ENCODE measurements at regions not wholly inside any gene's neighbourhood (a gene's known extent, or its start where the extent isn't known, plus 50 kb on each side); places are given as distances from the start of the nearest gene placed in this dataset.

DNA sequence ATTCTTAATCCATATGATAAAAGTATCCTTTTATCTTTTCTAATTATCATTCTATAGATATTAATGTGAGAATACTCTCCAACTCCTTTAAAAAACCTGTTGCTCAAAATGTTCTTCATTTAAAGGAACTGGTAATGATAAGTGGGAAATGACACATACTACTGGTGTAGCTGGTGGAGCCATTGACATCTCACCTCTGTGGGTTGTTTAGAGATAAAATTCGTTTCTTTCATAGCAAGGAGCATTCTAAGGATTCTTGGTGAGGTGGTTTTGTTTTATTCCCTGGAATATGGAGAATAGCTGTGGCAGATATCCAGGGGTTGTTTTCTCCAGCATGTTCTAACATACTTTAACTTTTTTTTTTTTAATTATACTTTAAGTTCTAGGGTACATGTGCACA, 299.8 kb upstream of the THBS1 start:
- in situ Hi-C loops (cut with HindIII; ENCODE audit: low sequenced_read_pairs) = no loop called here

DNA sequence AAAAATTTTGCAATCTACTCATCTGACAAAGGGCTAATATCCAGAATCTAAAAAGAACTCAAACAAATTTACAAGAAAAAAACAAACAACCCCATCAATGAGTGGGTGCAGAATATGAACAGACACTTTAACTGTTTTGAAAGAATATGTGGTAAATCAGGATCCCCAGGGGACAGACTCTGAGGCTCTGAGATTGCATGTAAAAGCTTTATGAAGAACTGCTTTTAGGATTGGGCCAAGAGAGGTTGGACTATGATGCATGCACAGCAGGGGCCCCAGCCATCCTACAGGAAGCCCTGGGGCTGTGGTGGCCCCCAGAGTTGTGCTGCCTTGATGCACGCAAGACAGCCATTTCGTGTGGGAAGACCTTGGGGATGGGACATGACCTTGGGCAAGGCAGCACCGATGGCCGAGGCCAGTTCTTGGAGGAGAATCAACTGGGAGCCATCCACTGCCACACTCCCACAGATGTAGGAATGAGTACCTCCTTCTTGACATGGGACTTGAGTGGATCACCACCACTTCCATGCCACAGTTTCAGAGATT, 298.1 kb upstream of the THBS1 start:
- in situ Hi-C loops (cut with HindIII; ENCODE audit: low sequenced_read_pairs) = no loop called here

DNA sequence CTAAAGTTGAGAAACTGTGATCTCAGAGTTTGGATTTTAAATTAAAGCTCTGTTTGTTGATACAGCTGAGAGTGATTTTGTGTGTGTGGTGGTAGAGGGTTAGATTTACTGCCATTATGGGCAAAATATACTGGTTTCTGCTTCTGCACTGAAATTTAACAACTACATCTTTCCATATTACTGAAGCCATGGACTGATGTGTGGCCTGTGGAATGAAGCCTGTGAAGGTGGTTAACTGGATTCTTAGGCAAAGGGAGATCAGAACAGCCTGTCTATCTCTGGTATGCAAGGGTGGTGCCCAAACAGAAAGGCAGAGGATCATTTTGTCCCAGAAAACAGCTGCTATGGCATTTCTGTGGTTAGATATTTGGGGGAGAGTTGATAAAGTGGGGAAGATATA, 297.3 kb upstream of the THBS1 start:
- in situ Hi-C loops (cut with HindIII; ENCODE audit: low sequenced_read_pairs) = no loop called here

DNA sequence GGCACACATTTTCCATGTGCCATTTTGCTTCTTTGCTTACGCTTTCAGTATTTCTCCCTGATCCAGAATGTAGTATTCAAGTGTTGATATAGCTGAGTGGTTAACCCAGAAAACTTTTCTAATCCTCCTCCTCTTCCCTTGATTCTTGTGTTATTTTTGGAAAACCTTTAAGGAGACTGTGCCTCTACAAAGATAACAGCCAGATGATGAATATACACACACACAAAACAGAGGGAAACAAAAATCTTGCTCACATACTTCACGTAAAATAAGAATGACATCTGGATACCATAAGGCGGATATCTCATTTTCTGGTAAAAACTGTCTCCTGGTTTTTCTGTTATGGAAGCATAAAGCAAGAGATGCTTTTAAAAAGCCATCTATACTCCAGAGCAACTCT, 295.8 kb upstream of the THBS1 start:
- in situ Hi-C loops (cut with HindIII; ENCODE audit: low sequenced_read_pairs) = no loop called here

DNA sequence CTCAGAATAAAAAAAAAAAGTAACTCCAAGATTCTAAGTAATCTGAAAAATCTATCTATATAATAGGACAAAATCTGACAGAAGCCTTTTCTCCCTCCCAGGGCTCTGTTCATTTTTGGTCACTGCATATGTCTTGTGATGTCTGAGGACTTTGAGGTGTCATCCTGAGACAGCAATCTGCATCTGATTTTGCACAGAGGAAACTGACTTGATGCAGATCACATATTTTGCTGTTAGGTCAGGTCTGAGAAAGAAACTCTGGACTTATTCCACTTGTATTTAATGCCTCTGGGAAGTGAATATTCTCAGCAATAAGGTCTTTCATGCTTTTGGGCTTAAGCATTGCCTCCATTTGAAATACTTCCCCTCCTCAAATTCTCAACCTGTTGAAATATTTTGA, 295.2 kb upstream of the THBS1 start:
- in situ Hi-C loops (cut with HindIII; ENCODE audit: low sequenced_read_pairs) = no loop called here

DNA sequence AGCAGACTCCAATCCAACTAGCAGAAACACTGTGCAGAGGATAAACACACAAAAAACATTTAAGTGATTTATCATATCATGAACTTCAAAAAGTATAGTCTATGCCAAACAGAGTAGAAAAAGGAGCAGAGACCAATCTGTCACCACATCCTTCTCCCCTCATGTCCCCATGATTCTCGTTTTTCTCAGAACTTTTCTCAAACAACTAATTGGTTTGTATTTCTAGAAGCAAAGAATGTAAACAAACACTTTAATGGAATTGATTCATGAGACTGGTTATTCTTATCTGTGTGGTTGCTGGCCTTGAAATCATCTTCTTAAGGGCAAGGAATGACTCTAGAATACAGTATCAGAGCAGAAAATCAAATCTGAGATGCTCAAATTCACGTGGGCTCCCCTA, 294.2 kb upstream of the THBS1 start:
- in situ Hi-C loops (cut with HindIII; ENCODE audit: low sequenced_read_pairs) = no loop called here

DNA sequence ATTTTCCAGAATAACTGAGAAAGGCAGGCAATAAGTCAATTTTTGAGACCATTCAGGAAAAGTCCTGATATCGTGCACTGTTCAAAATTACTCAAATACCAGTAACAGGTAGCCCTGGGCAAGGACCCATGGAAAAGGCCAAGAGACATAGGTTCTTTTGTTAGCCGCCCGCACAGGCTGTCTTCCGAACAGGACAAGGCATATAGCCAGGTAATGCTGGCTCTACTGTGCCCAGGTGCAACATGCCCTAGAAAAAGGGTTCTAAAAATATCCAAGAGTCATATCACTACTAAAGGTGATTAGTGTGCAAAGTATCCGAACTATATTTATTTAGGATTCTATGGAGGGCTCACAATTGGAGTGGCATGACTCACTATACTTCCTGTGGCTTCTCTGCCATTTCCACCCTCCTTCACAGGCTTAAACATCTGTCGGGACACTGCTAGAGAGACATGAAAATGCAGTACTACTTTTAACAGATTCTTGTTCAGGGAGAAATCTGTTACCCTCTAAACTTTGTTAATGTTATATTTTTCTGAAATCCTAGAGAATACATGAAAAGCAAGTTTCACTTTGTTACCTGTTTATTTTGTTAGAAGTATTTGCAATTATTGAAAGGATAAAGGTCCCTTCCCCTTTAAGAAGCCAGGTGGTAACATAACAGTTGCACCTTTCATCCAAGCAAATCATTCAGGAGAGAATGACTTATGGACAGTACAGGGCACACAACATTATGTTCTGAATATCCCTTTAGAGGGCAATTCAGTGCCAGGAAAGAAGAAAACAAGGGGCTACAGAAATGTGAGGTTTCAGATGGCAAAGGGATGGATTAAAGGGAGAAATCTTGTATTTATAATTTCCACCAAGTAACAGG, 293.3 kb upstream of the THBS1 start:
- in situ Hi-C loops (cut with HindIII; ENCODE audit: low sequenced_read_pairs) = no loop called here

DNA sequence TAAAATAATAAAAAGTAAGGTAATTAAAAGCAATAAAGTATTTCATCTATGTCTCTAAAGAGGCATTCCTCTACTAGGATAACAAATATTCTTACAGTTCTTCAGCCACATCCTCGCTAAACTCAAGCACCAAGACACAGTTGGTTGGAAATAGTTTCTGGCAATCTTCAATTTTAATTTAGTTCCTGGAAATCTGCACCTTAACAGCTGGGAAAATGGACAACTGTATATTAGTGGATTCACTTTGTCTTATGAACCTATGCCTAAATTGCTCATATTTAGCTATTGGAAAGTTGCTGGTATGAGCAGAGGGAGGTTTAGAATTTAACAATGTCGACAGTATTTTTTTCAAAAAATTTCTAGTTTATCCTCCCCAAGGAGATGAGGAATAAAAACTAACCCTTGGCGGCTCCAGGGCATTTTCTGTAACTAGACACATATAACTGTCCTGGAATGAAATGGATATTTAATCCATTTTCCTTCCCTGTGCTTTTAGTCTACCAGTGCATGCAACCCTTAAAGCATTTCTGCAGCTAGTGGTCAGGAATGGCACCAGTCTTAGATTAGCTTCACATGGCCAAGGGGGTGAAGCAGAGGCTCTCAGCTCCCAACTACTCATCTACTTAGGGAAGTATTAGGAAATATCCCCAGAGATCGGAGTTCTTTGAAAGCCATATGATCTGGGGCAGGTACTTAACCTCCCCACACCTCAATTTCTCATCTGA, 290.0 kb upstream of the THBS1 start:
- in situ Hi-C loops (cut with HindIII; ENCODE audit: low sequenced_read_pairs) = no loop called here

DNA sequence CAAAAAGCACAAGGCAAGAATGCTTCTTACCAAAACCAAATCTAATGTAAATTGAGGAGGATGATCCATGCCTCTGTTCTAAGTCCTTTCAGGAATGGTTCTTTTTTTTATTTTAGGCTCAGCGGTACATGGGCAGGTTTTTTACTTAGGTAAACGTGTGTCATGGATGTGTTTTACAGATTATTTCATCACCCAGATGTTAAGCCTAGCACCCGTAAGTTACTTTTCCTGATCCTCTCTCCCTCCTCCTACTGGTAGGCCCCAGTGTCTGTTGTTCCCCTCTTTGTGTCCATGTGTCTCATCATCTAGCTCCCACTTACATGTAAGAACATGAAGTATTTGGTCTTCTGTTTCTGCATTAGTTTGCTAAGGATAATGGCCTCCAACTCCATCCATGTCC, 289.2 kb upstream of the THBS1 start:
- in situ Hi-C loops (cut with HindIII; ENCODE audit: low sequenced_read_pairs) = no loop called here

DNA sequence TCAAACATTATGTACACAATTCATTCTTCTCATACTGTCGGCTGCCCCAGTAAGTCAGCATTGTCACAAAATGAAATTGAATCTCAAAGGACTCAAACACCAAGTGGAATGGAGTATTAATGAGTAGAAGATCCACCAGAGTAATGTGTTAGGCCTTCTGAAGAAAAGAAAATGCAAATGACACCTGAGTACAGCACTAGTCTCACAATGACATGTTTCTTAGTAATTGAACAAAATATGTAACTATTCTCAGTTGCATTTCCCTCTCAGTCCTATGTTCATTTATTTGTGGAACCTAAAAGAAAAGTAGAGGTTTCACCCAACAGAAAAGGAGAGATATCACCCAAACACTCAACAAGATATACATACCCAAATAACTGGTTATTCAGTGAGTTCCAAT, 283.9 kb upstream of the THBS1 start:
- in situ Hi-C loops (cut with HindIII; ENCODE audit: low sequenced_read_pairs) = loop anchor here (5.0 kb wide), 1 partner anchor 50 kb away; no protein-coding TSS in a partner anchor

DNA sequence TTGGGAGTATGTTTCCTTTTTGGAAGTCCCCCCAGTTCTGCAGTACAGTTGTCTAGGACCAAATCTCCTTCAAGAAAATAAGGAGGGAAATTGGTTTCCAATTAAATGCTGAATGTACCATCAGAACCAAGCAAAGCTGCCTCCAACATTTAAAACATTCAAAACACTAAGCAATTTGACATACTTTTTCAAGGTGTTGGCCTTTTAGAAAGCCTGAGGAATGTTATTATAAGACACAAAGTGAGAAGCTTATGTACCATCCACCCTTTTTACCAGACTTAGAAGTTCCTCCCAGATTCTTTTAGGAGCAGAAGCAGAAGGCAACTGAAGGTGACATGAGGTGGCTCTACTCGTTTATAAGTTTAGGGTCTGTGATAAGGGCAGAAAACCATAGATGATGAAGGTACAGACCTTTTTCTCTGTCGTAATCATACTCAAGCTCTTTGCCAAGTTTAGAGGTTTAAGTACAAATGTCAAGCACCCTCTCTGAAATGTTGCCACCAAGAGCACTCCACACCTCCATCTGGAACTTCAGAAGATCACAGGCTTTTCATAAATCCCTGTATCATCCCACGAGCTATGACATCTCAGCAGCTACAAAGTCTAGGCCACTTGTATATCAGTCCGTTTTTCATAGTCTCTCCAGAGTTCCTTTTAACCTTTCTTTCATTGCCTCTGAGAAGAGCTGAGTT, 282.5 kb upstream of the THBS1 start:
- in situ Hi-C loops (cut with HindIII; ENCODE audit: low sequenced_read_pairs) = loop anchor here (5.0 kb wide), 1 partner anchor 49 kb away; no protein-coding TSS in a partner anchor

DNA sequence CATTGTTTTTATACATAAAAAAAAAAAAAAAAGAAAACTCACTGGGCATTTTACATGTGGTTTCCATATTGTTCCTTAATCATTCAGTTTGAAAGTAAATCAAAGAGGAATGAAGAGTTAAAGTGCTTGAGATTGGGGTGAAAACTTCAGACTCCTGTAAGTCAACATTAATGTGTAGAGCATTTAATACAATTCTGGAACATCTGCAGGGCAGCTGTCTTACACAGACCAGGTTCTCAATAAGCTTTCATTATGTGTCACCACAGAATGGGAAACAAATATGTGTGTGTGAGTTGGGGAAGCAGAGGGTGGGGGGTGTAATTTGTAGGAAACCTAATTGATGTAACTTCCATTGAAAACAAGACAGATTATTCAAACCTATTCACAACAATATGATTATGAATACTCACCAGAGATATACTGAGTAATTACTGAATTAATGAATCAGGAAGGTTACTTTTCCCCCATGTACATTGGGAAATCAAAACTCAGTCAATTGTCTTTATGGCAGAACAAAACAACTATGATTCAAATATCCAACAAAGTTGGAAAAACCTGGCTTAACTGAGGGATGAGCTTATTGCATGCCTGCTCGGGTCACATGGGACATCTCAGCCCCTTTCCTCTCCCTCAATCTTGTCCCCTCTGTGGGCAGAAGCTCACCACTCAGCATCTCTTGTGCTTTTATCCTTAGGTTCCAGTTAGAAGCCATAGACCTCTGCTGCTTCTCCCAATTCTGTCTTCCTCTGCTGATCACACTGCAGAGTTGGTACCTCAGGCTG, 281.2 kb upstream of the THBS1 start:
- in situ Hi-C loops (cut with HindIII; ENCODE audit: low sequenced_read_pairs) = loop anchor here (5.0 kb wide), 1 partner anchor 48 kb away; no protein-coding TSS in a partner anchor

DNA sequence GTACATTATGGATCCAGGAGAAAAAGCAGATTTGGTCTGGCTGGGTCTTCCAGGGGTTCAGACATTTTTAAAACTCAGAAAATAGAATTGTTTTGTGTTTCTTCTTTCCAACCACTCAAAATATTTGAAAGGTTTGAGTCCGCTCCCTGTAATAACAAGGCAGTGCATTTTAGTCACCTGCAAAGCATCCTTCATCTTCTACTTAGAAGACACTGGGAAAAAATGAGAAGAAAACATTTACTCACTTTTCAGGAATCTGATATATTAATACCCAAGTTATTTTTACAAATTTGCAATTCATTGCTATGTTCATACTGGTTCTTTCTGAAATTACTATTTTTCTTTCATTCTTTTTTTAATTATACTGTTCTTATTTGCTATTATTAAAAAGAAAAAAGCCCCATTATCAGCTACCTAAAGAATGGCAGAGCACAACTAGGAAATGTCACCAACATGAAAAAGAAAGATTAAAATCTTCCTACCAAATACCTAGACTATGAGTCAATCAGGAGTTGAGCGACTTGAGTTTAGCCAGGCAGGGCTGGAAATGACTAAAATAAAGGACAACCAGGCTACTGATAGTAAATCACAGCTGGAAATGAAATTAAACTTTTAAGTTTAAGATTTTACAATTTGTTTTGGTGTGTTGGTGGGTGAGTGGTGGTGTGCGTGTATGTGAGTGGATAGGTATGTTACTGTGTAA, 280.3 kb upstream of the THBS1 start:
- in situ Hi-C loops (cut with HindIII; ENCODE audit: low sequenced_read_pairs) = no loop called here

DNA sequence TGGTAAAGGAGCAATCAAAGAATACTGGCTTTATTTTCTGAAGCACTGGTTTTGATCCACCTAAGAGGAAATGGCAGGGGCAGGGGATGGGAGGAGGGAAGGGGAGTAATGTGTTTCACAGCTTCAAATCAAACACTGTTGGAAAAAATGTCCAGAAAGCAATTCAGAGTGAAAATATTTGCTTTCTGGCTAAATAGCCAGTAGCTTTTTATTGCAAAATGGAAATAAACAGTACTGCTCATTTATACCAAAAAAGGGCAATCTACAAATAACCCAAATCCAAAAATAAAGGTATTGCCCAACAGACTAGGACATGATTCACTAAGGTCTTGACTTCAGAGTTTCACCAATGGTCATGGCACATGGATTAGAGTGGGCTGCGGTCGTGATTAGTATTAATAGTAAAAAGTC, 279.3 kb upstream of the THBS1 start:
- in situ Hi-C loops (cut with HindIII; ENCODE audit: low sequenced_read_pairs) = no loop called here

DNA sequence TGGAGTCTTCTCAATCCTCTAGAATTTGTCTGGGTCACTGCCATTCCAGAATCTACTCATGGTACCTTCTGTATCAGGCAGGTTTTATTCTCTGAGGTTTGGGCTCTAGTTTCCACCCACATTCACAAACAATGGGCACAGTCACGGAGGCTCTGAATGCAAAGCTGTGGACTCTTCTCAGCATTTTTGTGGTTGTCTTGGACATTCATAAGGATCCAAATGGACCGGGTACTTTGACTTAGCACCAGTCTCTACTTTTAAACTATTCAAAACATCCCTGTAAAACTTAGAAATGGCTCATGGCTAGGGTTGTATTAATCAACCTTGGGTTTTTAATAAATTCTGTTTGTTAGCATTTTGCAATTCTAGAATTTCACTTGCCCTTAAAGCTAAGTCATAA, 277.9 kb upstream of the THBS1 start:
- in situ Hi-C loops (cut with HindIII; ENCODE audit: low sequenced_read_pairs) = no loop called here

DNA sequence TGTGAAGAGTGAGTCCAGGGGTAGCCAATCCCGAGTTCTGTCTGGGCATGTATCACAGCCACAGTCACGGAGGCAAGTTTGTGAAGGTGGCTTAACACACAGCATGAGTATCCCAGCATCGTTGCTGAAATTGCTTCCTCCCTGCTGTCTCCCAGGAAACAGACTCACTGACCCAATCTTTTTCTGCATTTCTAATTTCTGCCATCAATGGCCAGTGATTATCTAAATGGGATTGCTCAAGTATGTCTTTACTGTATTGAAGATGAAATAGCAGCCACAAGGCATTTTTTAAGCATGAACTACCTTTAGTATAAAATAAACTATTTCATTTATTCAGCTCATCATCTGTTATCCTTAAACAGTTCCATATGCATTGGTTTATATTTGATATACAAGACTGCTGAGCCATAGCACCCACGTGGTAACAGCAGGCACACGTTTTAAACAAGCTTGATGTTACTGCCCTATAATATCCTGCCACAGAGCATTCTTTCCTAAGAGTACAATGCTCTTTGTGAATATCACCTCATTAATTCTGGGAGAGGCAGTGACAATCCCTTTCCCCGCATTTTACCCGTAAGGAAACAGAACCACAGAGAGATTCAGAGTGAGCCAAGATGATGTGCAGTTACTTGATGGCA, 276.6 kb upstream of the THBS1 start:
- in situ Hi-C loops (cut with HindIII; ENCODE audit: low sequenced_read_pairs) = no loop called here

DNA sequence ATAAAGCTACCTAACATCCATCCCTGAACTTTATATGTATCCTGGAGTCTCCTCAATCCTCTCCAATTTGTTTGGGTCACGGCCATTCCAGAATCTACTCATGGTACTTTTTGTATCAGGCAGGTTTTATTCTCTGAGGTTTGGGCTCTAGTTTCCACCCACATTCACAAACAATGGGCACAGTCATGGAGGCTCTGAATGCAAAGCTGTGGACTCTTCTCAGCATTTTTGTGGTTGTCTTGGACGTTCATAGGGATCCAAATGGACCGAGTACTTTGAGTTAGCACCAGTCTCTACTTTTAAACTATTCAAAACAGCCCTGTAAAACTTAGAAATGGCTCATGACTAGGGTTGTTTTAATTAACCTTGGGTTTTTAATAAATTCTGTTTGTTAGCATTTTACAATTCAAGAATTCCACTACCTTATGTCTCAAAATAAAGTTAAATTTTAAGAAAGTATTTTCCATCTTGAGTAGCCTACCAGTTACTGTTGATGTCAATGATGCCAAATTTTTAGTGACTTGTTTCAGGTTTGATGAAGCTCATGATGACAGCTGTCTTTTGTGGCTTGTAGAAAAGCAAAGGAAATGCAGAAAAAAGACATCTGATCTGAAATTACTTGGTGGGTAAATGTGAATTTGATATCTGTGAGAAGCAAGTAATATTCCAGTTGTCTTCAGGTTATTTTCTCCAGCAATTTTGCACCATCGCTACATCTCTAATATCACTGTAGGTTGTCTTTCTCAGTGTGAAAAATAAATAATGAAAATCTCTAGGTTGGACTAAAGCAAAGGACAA, 275.7 kb upstream of the THBS1 start:
- in situ Hi-C loops (cut with HindIII; ENCODE audit: low sequenced_read_pairs) = no loop called here

DNA sequence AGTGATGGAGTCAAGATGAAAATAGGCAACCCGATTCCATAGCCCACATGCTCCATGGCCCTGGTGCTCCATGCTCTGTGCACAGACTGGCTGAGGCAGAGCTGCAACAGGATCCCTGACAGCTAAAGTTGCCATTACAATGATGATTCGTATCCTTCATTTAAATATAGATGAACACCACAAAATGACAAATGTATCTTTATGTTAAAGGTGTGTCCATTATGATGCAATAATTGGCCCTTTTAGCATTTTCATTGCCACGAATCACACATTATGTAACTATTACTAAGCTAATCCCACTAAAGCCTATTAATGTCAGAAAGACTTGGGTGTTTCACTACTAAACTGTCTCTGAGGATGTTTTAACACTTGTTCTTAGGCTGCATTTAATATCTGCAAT, 270.2 kb upstream of the THBS1 start:
- in situ Hi-C loops (cut with HindIII; ENCODE audit: low sequenced_read_pairs) = no loop called here

DNA sequence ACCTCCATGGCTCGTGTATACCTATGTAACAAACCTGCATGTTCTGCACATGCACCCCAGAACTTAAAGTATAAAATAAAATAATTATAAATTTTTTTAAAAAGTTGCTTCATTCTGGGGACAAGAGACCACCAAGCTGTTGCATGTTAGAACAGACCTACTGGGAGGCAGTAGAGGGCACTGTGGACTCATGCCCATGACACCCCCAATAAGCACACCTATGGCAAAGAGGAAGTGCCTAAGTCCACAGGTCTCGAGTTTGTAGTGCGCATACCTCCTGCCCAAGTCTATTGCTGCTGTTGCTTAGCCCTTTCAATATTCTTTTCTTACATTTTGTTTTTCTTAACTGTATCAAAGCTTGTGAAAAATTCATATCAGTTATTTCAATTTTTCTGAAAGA, 267.9 kb upstream of the THBS1 start:
- in situ Hi-C loops (cut with HindIII; ENCODE audit: low sequenced_read_pairs) = no loop called here

Data from endothelial cell of hepatic sinusoid (primary cell).